ENCODE measurements at regions not wholly inside any gene's neighbourhood (a gene's known extent, or its start where the extent isn't known, plus 50 kb on each side); places are given as distances from the start of the nearest gene placed in this dataset.

- DNase-seq (ENCODE audit: low spot score) = no peak
Observed at GRCh38 chr14:25150934-25151790, 101.2 kb upstream of the STXBP6 start.

- no peak for DNase-seq (ENCODE audit: low spot score)
Observed at GRCh38 chr14:25150401-25150800, 100.5 kb upstream of the STXBP6 start.

- no peak for DNase-seq (ENCODE audit: low spot score)
Observed at GRCh38 chr14:25140411-25140810, 90.5 kb upstream of the STXBP6 start.

GRCh38 chr14:25136811-25137210 lies 86.9 kb upstream of the STXBP6 start:
- no peak for DNase-seq (ENCODE audit: low spot score)

- DNase-seq (ENCODE audit: low spot score) = no peak
Observed at GRCh38 chr14:25134184-25134583, 84.2 kb upstream of the STXBP6 start.

- peak; percentile 73 for DNase-seq (ENCODE audit: low spot score)
Observed at GRCh38 chr14:25132732-25133422, 82.9 kb upstream of the STXBP6 start.

GRCh38 chr14:25132094-25132493 lies 82.1 kb upstream of the STXBP6 start:
- no peak for DNase-seq (ENCODE audit: low spot score)

GRCh38 chr14:25122843-25123242 lies 72.9 kb upstream of the STXBP6 start:
- no peak for DNase-seq (ENCODE audit: low spot score)

- DNase-seq (ENCODE audit: low spot score) = no peak
Observed at GRCh38 chr14:25122211-25122610, 72.3 kb upstream of the STXBP6 start.

- DNase-seq (ENCODE audit: low spot score) = no peak
Observed at GRCh38 chr14:25121337-25122129, 71.6 kb upstream of the STXBP6 start.

- no peak for DNase-seq (ENCODE audit: low spot score)
Observed at GRCh38 chr14:25120261-25120660, 70.3 kb upstream of the STXBP6 start.

- no peak for DNase-seq (ENCODE audit: low spot score)
Observed at GRCh38 chr14:25118671-25119070, 68.7 kb upstream of the STXBP6 start.

GRCh38 chr14:25117342-25117741 lies 67.4 kb upstream of the STXBP6 start:
- DNase-seq (ENCODE audit: low spot score) = no peak

- no peak for DNase-seq (ENCODE audit: low spot score)
Observed at GRCh38 chr14:25116607-25117006, 66.7 kb upstream of the STXBP6 start.

GRCh38 chr14:25113394-25113793 lies 63.4 kb upstream of the STXBP6 start:
- DNase-seq (ENCODE audit: low spot score) = no peak

- no peak for DNase-seq (ENCODE audit: low spot score)
Observed at GRCh38 chr14:25111061-25111601, 61.2 kb upstream of the STXBP6 start.

GRCh38 chr14:25110106-25110505 lies 60.2 kb upstream of the STXBP6 start:
- no peak for DNase-seq (ENCODE audit: low spot score)

GRCh38 chr14:25108959-25109358 lies 59.0 kb upstream of the STXBP6 start:
- peak; percentile 43 for DNase-seq (ENCODE audit: low spot score)

- no peak for DNase-seq (ENCODE audit: low spot score)
Observed at GRCh38 chr14:25108291-25108690, 58.3 kb upstream of the STXBP6 start.

GRCh38 chr14:25103820-25104219 lies 53.9 kb upstream of the STXBP6 start:
- no peak for DNase-seq (ENCODE audit: low spot score)

GRCh38 chr14:25103271-25103670 lies 53.3 kb upstream of the STXBP6 start:
- DNase-seq (ENCODE audit: low spot score) = no peak

- no peak for DNase-seq (ENCODE audit: low spot score)
Observed at GRCh38 chr14:25102788-25103187, 52.8 kb upstream of the STXBP6 start.
